GM12878 (cell line): ENCODE measurements at regions not wholly inside any gene's neighbourhood (a gene's known extent, or its start where the extent isn't known, plus 50 kb on each side); places are given as distances from the start of the nearest gene placed in this dataset.

Source experiments
- BRCA1 ChIP-seq: IDR thresholded peaks from 2 replicates; pipeline ENCODE4 v1.6.1; 2011; ENCODE audit warnings: low read depth, low read length, improper control_type of control experiment
- EGR1 ChIP-seq, 2 experiments: IDR thresholded peaks; 1 replicate in 1 of 2; 2 replicates in 1 of 2; pipeline ENCODE4 v1.6.1; 2011 to 2012; ENCODE audit warnings: low read depth in 2 of 2, low read length in 2 of 2, borderline replicate concordance in 1 of 2, mild to moderate bottlenecking in 1 of 2, moderate library complexity in 1 of 2
- FOS ChIP-seq: IDR thresholded peaks from 3 replicates; pipeline ENCODE4 v1.6.1; 2011; ENCODE audit warnings: borderline replicate concordance; ENCODE audit not compliant: insufficient read length; ENCODE audit errors: extremely low read depth
- HCFC1 ChIP-seq: fragments of 150-350 bp; IDR thresholded peaks from 2 replicates; pipeline ENCODE4 v1.6.1; 2014; ENCODE audit warnings: low read length
- IKZF1 ChIP-seq: fragments of 450-650 bp; conservative IDR thresholded peaks from 2 replicates; pipeline ENCODE4 v1.6.1; 2017; ENCODE audit warnings: antibody characterized with exemption, mild to moderate bottlenecking
- MYC ChIP-seq: IDR thresholded peaks from 2 replicates; pipeline ENCODE4 v1.6.1; 2011; ENCODE audit warnings: mild to moderate bottlenecking, low read length, moderate library complexity, inconsistent platforms; ENCODE audit not compliant: insufficient read depth, insufficient replicate concordance, insufficient read length, severe bottlenecking
- POLR2A ChIP-seq: IDR thresholded peaks from 2 replicates; pipeline ENCODE4 v1.6.1; 2011; ENCODE audit warnings: low read depth, mild to moderate bottlenecking, low read length
- YY1 ChIP-seq: IDR thresholded peaks from 2 replicates; pipeline ENCODE4 v1.6.1; 2011; ENCODE audit warnings: low read depth, mild to moderate bottlenecking, low read length
- ZBED1 ChIP-seq: IDR thresholded peaks from 2 replicates; pipeline ENCODE4 v1.6.1; 2016; ENCODE audit warnings: borderline replicate concordance
- ZBTB40 ChIP-seq: fragments of 450-650 bp; IDR thresholded peaks from 2 replicates; pipeline ENCODE4 v1.6.1; 2016; ENCODE audit warnings: mild to moderate bottlenecking, moderate library complexity, borderline replicate concordance
- ZZZ3 ChIP-seq: IDR thresholded peaks from 2 replicates; pipeline ENCODE4 v1.6.1; 2011; ENCODE audit warnings: low read depth; ENCODE audit not compliant: control insufficient read depth, insufficient read length
- TF ChIP-seq, protein P1 (sequence below), 3 experiments: IDR thresholded peaks in 2 of 3; conservative IDR thresholded peaks in 1 of 3; 2 replicates each; pipeline ENCODE4 v1.5.1; 2011; ENCODE audit warnings: low read depth in 3 of 3, low read length in 3 of 3, mild to moderate bottlenecking in 3 of 3, control low read depth in 2 of 3, moderate library complexity in 2 of 3, inconsistent platforms in 1 of 3, mixed read lengths in 1 of 3; ENCODE audit not compliant: control insufficient read depth in 2 of 3, insufficient read depth in 1 of 3; ENCODE audit errors: extremely low read depth in 1 of 3
- TF ChIP-seq, protein P2 (sequence below): IDR thresholded peaks from 2 replicates; pipeline ENCODE4 v1.6.1; 2012; ENCODE audit warnings: low read depth, low read length, improper control_type of control experiment

DNA sequence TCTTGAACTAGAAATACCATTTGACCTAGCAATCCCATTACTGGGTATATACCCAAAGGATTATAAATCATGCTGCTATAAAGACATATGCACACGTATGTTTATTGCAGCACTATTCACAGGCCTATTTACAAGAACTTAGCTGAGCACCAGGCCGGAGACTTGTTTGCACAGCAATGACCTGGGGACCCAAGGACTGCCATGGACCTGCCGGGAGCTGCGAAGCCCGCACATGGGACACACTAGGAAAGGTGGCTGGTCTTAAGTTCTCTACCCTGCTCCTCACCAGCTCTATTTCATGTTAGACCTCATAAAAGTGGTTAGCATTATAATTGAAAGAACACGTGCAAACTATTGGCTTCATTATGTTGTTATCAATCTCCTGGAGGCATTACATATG lies 70.4 kb upstream of the CST7 start:
- TF ChIP-seq FOS (no peak), POLR2A (no peak), ZBTB40 (no peak), ZZZ3 (no peak), ZBED1 (no peak), YY1 (no peak), EGR1 (IDR thresholded peaks at IDR 0.05; ENCODE audit: borderline replicate concordance in 1 of 2, low read depth in 2 of 2, low read length in 2 of 2) (no peak), MYC (no peak), BRCA1 (no peak), HCFC1 (no peak), IKZF1 (no peak)
- TF ChIP-seq, protein P1, sequence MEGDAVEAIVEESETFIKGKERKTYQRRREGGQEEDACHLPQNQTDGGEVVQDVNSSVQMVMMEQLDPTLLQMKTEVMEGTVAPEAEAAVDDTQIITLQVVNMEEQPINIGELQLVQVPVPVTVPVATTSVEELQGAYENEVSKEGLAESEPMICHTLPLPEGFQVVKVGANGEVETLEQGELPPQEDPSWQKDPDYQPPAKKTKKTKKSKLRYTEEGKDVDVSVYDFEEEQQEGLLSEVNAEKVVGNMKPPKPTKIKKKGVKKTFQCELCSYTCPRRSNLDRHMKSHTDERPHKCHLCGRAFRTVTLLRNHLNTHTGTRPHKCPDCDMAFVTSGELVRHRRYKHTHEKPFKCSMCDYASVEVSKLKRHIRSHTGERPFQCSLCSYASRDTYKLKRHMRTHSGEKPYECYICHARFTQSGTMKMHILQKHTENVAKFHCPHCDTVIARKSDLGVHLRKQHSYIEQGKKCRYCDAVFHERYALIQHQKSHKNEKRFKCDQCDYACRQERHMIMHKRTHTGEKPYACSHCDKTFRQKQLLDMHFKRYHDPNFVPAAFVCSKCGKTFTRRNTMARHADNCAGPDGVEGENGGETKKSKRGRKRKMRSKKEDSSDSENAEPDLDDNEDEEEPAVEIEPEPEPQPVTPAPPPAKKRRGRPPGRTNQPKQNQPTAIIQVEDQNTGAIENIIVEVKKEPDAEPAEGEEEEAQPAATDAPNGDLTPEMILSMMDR (IDR thresholded peaks at IDR 0.05 in 2 of 3, conservative IDR thresholded peaks at IDR 0.05 in 1 of 3; ENCODE audit: control insufficient read depth in 2 of 3, extremely low read depth in 1 of 3, insufficient read depth in 1 of 3, low read depth in 3 of 3, low read length in 3 of 3) = no peak
- TF ChIP-seq, protein P2, sequence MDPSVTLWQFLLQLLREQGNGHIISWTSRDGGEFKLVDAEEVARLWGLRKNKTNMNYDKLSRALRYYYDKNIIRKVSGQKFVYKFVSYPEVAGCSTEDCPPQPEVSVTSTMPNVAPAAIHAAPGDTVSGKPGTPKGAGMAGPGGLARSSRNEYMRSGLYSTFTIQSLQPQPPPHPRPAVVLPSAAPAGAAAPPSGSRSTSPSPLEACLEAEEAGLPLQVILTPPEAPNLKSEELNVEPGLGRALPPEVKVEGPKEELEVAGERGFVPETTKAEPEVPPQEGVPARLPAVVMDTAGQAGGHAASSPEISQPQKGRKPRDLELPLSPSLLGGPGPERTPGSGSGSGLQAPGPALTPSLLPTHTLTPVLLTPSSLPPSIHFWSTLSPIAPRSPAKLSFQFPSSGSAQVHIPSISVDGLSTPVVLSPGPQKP = no peak
